ENCODE measurements at regions not wholly inside any gene's neighbourhood (a gene's known extent, or its start where the extent isn't known, plus 50 kb on each side); places are given as distances from the start of the nearest gene placed in this dataset.

DNA sequence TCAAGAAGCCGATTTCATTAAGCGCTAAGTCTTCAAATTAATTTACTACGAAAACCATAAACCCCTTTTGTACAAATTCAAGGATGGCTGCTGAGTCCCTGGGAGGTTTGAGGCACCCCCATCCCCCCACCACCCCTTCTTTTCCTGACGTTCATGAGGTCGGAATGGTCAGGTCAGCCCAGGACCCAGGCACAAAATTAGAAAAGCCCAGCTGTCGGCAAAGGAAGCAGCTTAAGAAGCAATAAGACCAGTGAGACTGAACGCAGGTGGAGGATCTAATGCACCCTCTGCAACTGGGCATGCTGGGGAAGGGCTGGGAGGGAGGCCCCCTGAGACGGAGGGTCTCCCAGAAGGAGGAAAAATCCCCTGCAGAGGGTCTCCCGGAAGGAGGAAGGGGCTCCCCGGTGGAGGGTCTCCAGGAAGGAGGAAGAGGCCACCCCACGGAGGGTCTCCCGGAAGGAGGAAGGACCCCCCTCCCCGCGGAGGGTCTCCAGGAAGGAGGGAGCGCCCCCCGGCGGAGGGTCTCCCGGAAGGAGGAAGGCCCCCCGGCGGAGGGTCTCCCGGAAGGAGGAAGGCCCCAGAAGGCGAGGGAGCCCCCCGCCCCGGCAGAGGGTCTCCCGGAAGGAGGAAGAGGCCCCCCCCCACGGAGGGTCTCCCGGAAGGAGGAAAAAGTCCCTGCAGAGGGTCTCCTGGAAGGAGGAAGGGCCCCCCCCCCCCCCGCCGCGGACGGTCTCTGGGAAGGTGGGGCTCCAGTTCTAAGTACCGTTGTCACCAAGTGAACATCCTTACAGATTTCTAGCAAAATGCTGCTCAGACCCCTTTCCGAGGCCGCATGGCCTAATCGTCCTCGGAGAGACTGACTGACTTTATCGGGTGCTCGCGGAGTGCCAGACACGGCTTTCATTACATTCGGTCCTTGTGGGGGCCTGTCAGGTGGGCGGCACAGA is 74.4 kb upstream of the FCN1 start:
- H3K4me3 ChIP-seq (replicated peaks; ENCODE audit: low read depth, low read length) = no peak overlapping the region
- no peak for DNase-seq (ENCODE audit: extremely low read depth, low read depth)
- TF ChIP-seq, protein P1, sequence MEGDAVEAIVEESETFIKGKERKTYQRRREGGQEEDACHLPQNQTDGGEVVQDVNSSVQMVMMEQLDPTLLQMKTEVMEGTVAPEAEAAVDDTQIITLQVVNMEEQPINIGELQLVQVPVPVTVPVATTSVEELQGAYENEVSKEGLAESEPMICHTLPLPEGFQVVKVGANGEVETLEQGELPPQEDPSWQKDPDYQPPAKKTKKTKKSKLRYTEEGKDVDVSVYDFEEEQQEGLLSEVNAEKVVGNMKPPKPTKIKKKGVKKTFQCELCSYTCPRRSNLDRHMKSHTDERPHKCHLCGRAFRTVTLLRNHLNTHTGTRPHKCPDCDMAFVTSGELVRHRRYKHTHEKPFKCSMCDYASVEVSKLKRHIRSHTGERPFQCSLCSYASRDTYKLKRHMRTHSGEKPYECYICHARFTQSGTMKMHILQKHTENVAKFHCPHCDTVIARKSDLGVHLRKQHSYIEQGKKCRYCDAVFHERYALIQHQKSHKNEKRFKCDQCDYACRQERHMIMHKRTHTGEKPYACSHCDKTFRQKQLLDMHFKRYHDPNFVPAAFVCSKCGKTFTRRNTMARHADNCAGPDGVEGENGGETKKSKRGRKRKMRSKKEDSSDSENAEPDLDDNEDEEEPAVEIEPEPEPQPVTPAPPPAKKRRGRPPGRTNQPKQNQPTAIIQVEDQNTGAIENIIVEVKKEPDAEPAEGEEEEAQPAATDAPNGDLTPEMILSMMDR (IDR thresholded peaks at IDR 0.05; ENCODE audit: low read depth, low read length, missing control alignments) = no peak

DNA sequence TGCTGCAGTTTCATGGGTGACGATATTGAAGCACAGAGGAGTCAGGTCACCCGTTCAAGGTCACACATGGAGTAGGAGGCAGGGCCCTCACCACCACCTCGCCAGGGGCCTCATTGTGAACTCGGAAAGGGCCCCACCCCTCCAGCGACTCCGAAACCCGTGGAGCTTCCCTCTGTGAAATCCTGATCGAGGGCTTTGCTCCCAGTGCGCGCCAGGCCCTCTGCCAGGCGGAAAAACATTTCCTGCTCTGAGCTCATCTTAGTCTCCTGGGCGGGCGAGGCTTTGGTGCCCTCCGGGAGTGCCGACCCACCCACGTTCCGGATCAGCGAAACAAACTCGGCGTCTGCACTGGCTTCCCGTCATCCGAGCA is 75.0 kb upstream of the FCN1 start:
- TF ChIP-seq, protein P1 (IDR thresholded peaks at IDR 0.05; ENCODE audit: low read depth, low read length, missing control alignments) = no peak
- H3K4me3 ChIP-seq (replicated peaks; ENCODE audit: low read depth, low read length) = no peak overlapping the region
- no peak for DNase-seq (ENCODE audit: extremely low read depth, low read depth)

DNA sequence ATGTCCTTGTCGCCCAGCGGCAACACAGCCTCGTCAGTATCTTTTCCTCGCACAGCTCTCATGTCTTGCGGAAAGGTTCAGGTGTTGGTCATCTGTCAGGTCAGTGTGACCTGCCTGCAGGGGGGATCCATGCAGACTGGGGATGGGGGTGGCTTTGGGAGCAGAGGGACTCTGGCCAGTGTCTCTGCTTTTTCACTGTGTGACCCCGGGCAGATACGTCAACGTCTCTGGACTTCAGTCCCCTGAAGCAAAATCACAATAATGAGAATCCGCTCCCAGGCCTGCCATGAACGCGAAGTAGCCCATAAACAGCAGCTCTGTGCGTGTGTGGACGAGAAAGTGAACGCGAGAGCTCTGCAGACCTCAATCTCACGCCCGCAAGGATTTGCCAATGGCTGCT is 75.7 kb upstream of the FCN1 start:
- no peak overlapping the region for H3K4me3 ChIP-seq (replicated peaks; ENCODE audit: low read depth, low read length)
- DNase-seq (ENCODE audit: extremely low read depth, low read depth) = no peak
- TF ChIP-seq, protein P1 (IDR thresholded peaks at IDR 0.05; ENCODE audit: low read depth, low read length, missing control alignments) = no peak

DNA sequence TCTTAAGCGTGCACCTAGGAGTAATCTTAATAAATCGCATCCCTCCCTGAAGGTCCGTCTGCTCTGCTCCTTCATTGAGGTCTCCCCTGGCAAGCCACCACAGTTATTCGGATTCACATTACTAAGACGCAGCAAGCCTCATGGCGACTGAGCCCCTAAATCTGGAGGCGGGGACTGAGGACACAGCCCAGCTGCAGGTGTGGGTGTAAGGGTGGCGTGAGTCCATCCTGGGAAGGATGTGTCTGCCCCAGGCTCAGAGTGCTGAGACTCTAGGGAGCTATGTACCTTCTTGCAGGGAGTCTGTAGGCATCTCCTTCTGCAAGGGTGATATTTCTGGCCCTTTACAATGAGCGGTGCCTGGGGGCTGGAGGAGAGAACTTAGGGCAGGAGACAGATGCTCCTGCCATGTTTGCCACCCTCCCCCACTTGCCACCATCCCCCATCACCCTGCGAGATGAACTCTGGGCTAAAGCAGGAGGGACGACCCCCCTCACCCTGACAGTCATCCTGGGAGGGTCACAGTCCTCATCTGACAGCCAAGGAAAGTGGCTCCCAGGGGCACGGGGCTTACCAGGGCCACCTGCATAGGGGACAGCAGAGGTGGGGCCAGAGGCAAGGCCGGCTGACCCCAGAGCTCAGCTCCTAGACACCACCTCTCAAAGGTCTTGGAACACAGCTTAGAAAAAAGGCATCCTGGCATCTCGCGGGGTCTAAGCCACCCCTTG is 76.4 kb upstream of the FCN1 start:
- DNase-seq (ENCODE audit: extremely low read depth, low read depth) = no peak
- TF ChIP-seq, protein P1 (IDR thresholded peaks at IDR 0.05; ENCODE audit: low read depth, low read length, missing control alignments) = no peak
- H3K4me3 ChIP-seq (replicated peaks; ENCODE audit: low read depth, low read length) = no peak overlapping the region

DNA sequence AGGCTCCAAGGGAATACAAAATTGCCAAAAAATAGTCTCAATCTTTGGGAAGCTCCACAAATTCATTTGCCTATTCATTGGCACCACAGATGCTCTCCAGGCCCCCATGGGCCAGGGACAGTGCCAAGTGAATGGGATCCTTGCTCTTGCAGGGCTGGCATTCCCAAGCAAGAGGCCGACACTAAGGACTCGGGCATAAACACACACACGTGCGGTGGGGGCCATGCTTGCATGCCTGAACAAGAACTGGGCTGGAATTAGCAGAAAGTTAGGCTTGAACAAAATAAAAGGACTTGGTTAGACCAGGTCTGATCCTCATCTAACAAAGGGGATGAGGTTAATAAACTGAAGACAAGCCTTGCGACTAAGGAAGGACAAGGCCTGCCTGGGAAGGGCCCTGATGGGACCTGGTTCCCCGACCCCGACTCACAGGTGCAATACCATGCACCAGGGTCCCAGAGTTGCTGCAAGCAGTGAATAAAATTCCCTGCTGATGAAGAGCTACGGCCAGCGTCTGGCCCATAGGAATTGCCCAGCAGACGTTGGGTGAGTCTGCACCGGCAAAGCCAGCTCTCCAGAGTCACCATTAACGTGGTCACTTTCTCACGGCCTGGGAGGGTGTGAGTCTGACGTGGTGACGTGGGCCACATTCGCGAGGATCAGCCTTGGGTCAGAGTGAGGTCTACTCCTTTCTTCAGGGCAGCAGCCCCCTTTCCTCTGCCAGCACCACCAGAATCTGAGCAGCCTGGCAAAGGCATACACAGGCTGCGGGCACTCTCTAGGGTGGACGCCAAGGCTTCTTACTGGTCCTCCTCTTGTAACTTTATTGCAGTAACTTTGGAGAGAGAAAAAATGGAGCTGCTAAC is 77.4 kb upstream of the FCN1 start:
- H3K4me3 ChIP-seq (replicated peaks; ENCODE audit: low read depth, low read length) = no peak overlapping the region
- TF ChIP-seq, protein P1 (IDR thresholded peaks at IDR 0.05; ENCODE audit: low read depth, low read length, missing control alignments) = no peak
- DNase-seq (ENCODE audit: extremely low read depth, low read depth) = no peak

DNA sequence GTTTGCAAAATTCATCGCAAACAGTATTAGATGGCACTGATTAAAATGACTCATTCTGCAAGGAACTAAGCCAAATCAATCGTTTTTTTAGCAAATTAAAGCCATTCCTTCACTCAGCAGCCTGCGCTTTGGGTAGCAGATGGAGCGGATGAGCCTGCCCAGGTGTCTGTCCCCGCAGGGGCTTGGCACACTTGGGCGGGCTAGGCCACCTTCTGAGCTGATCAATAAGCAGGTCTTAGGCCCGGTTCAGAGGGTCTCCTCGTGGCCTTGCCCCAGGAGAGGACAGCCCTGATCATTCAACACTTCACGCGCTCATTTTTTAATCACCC is 78.0 kb upstream of the FCN1 start:
- no peak overlapping the region for H3K4me3 ChIP-seq (replicated peaks; ENCODE audit: low read depth, low read length)
- no peak for DNase-seq (ENCODE audit: extremely low read depth, low read depth)
- TF ChIP-seq, protein P1 (IDR thresholded peaks at IDR 0.05; ENCODE audit: low read depth, low read length, missing control alignments) = no peak

All from HFF-Myc (cell line).